Osteocyte (in vitro differentiated cells): ENCODE measurements at regions not wholly inside any gene's neighbourhood (a gene's known extent, or its start where the extent isn't known, plus 50 kb on each side); places are given as distances from the start of the nearest gene placed in this dataset.
"Not testable (repeated sequence)": the region's sequence is repeated elsewhere in the genome, so short reads cannot be mapped to it uniquely, and the experiment has no call there.

Experiments used
- DNase-seq: peaks from one replicate; pipeline ENCODE4 v3.0.0; 2021; ENCODE audit warnings: mixed read lengths; ENCODE audit not compliant: unreplicated experiment; ENCODE audit errors: extremely low spot score
- H3K27ac Mint-ChIP-seq: one replicate; pipeline ENCODE4 v1.8.0; 2021; ENCODE audit warnings: mild to moderate bottlenecking, mixed read lengths; ENCODE audit not compliant: unreplicated experiment
- H3K27me3 Mint-ChIP-seq: one replicate; pipeline ENCODE4 v1.8.0; 2021; ENCODE audit warnings: mixed read lengths; ENCODE audit not compliant: unreplicated experiment
- H3K36me3 Mint-ChIP-seq: one replicate; pipeline ENCODE4 v1.8.0; 2021; ENCODE audit warnings: mixed read lengths; ENCODE audit not compliant: unreplicated experiment
- H3K4me1 Mint-ChIP-seq: one replicate; pipeline ENCODE4 v1.8.0; 2021; ENCODE audit warnings: mixed read lengths; ENCODE audit not compliant: unreplicated experiment
- H3K4me3 Mint-ChIP-seq: one replicate; pipeline ENCODE4 v1.8.0; 2021; ENCODE audit warnings: mild to moderate bottlenecking, moderate library complexity, mixed read lengths; ENCODE audit not compliant: unreplicated experiment
- H3K9me3 Mint-ChIP-seq: one replicate; pipeline ENCODE4 v1.8.0; 2021; ENCODE audit warnings: mixed read lengths; ENCODE audit not compliant: unreplicated experiment
- CTCF ChIP-seq: fragments of 200-600 bp; sonication (generic); IDR thresholded peaks from 2 replicates; pipeline ENCODE4 v1.5.0; 2021; ENCODE audit warnings: antibody characterized with exemption, mild to moderate bottlenecking, moderate library complexity

- Mint-ChIP-seq H3K27ac (no peak overlapping the region), H3K9me3 (no peaks in the 10 kb centered on the region), H3K36me3 (no peaks in the 10 kb centered on the region), H3K27me3 (no peaks in the 10 kb centered on the region), H3K4me1 (no peaks in the 10 kb centered on the region), H3K4me3 (no peak overlapping the region)
- TF ChIP-seq CTCF = no peak
- DNase-seq = no peak
Measured at GRCh38 chr5:43802651-43803050, 199.7 kb downstream of the NNT start.

DNA sequence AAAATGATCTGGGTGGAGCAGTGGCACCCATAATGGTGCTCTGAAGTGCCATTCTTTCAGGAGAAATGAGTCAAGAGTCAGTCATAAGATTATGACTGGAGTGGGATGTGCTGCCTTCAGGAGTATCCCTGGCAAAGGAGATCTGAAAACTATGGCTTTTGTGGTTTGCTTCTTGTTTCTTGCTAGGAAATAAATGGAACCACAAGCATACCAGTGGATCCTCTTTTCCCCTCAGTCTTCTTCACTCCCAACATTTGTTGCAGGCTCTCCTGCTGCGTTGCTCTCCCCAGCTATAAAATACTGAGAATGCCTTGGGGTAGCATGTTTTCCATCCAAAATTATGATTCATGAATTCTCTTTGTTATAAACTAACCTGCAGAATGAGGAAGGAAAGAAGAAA is 199.1 kb downstream of the NNT start:
- H3K4me1 Mint-ChIP-seq = no peaks in the 10 kb centered on the region
- no peak for DNase-seq
- no peak for TF ChIP-seq CTCF
- no peaks in the 10 kb centered on the region for H3K9me3 Mint-ChIP-seq
- H3K36me3 Mint-ChIP-seq = no peaks in the 10 kb centered on the region
- no peak overlapping the region for H3K27ac Mint-ChIP-seq
- no peak overlapping the region for H3K4me3 Mint-ChIP-seq
- no peaks in the 10 kb centered on the region for H3K27me3 Mint-ChIP-seq

- no peak overlapping the region for H3K27ac Mint-ChIP-seq
- no peak for TF ChIP-seq CTCF
- no peaks in the 10 kb centered on the region for H3K36me3 Mint-ChIP-seq
- H3K9me3 Mint-ChIP-seq = no peaks in the 10 kb centered on the region
- no peaks in the 10 kb centered on the region for H3K27me3 Mint-ChIP-seq
- H3K4me3 Mint-ChIP-seq = no peak overlapping the region
- no peaks in the 10 kb centered on the region for H3K4me1 Mint-ChIP-seq
- no peak for DNase-seq
Measured at GRCh38 chr5:43798740-43799139, 195.8 kb downstream of the NNT start.

DNA sequence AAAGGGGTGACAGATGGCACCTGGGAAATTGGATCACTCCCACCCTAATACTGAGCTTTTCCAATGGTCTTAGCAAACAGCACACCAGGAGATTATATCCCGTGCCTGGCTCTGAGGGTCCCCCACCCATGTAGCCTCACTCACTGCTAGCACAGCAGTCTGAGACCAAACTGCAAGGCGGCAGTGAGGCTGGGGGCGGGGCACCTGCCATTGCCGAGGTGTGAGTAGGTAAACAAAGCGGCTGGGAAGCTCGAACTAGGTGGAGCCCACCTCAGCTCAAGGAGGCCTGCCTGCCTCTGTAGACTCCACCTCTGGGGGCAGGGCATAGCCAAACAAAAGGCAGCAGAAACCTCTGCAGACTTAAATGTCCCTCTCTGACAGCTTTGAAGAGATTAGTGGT is 188.9 kb downstream of the NNT start:
- H3K4me3 Mint-ChIP-seq, DNase-seq, H3K27me3 Mint-ChIP-seq, H3K27ac Mint-ChIP-seq, H3K36me3 Mint-ChIP-seq, H3K4me1 Mint-ChIP-seq: not testable (repeated sequence)
- peaks cover 10% of the 10 kb centered on the region for H3K9me3 Mint-ChIP-seq

GRCh38 chr5:43785198-43785597 is 182.2 kb downstream of the NNT start:
- TF ChIP-seq CTCF = no peak
- DNase-seq = no peak
- Mint-ChIP-seq H3K36me3 (no peaks in the 10 kb centered on the region), H3K27me3 (peaks cover 4% of the 10 kb centered on the region), H3K27ac (no peak overlapping the region), H3K9me3 (peaks cover 15% of the 10 kb centered on the region), H3K4me3 (no peak overlapping the region), H3K4me1 (no peaks in the 10 kb centered on the region)

DNA sequence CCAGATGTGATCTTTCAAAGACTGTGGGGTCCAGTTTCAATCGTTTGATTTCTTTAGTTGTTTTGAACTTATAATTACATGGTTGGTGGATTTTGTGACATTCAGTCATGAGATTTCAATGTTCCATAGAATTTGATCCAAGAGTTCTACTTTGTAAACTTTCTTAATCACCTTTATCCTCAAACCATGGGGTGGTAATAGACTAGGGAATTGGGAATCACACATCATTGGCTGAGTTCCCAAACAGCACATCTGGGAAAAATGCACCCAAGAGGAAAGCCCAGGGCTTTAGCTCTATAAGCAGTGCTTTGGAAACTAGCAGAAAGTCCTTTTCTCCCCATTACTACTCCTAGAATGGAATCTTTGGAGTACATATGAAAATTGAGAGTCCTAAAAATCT is 177.6 kb downstream of the NNT start:
- Mint-ChIP-seq H3K9me3 (peaks cover 12% of the 10 kb centered on the region), H3K4me1 (no peaks in the 10 kb centered on the region), H3K27ac (no peak overlapping the region), H3K36me3 (no peaks in the 10 kb centered on the region), H3K27me3 (peaks cover 20% of the 10 kb centered on the region), H3K4me3 (no peak overlapping the region)
- no peak for TF ChIP-seq CTCF
- DNase-seq = no peak
